NCI-H187 (cell line): ENCODE measurements at regions not wholly inside any gene's neighbourhood (a gene's known extent, or its start where the extent isn't known, plus 50 kb on each side); places are given as distances from the start of the nearest gene placed in this dataset.
"Not testable (repeated sequence)": the region's sequence is repeated elsewhere in the genome, so short reads cannot be mapped to it uniquely, and the experiment has no call there.

ENCODE experiments used
- DNase-seq, 2 experiments: peaks; one replicate each; lab custom pipeline; 2025; lab: John Stamatoyannopoulos, UW

- DNase-seq = no peak
Measured at GRCh38 chr21:15614766-15615165, 115.0 kb upstream of the USP25 start.

DNA sequence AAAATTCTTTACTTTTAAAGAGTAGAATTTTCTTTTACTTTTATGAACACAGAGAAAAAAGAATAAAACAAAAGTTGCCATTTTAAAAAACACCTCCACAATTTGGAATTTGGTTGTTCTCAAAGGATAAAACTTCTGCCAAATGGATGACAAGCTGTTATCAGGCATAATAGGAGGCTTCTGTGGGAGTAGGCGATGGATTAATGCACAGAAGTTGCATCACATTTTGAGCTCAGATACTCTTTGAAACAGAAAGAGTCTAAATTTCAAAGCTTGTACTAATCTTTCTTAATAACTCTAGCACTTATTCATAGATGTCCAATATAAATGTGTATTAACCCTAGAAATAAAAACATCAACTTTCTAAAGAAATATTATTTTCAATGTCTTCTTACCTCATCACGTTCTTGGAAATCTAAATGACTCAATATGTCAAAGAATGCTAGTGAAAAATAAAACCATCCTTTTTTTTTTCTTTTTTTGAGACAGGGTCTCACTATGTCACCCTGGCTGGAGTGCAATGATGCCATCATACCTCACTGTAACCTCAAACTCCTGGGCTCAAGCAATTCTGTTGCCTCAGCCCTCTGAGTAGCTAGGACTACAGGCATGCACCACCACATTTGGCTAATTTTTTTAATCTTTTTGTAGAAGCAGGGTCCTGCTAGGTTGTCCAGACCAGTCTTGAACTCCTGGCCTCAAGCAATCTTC is 112.8 kb upstream of the USP25 start:
- no peak for DNase-seq

DNA sequence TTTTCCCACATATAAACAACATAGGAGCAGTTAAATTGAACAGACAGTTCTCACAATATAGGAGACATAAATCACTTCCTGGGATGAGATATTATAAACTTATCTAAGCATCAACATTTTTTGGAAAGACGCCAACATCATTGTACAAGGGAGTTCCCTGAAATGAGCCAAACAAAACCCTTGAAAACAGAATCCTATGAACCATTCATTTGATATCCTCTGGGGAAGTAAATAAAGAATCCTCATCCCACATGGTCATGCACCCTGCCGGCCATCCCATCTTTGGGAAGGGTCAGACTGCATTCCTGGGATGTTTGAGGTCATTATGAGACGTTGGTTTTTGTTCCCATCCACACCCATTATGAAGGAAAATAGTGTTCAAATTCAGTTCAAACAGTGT is 111.8 kb upstream of the USP25 start:
- DNase-seq = no peak

- no peak for DNase-seq
Measured at GRCh38 chr21:15620892-15621291, 108.9 kb upstream of the USP25 start.

DNA sequence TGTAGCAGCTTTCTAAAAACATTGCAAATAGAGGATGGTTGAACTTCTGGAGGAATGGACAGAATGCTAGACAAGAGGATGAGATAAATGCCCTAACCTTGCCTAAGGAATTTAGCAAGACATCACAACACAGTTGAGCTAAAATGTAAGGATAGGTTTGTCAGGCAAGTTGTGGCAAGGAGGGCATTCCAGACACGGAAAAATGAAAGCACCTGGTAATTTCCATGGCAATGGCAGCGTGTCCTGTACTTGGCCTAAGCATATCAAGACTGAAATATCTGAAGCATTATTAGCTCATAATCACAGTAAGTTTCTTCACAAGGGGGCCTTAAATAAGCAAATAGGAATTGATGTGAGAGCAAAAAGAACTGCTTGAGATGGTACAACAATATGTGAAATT is 105.1 kb upstream of the USP25 start:
- DNase-seq = no peak

DNA sequence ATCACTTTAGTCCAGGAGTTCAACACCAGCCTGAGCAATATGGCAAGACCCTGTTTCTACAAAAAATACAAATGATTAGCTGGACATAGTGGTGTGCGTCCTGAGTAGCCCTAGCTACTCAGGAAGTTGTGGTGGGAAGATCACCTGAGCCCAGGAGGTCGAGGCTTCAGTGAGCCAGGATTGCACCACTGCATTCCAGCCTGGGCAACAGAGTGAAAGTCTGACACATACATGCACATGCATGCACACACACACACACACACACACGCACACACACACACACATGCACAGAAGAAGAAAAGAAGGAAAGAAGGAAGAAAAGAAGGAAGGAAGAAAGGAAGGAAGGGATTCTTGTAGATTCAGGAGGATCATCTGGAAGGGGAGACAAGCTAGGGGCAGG is 104.4 kb upstream of the USP25 start:
- DNase-seq = no peak

- no peak for DNase-seq
Measured at GRCh38 chr21:15626031-15626430, 103.8 kb upstream of the USP25 start.

DNA sequence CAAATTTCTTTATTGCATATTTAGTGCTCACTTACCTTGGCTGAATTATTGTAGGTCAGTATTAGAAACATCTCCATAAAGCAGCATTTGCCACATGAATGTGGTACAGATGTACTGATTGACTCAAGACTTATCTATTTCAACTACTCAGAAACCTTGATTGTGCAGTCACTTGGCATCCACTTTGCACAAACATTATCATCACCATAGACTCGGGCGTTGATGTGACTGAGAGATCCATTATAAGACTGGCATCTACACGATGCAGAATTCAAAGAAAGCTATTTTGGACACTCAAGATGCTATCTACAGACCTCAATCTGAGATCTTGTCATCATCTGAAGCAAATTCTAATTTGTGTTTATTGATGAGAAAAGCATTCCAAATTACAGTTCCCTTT is 102.8 kb upstream of the USP25 start:
- DNase-seq = no peak

GRCh38 chr21:15627823-15628222 is 102.0 kb upstream of the USP25 start:
- DNase-seq = no peak

DNA sequence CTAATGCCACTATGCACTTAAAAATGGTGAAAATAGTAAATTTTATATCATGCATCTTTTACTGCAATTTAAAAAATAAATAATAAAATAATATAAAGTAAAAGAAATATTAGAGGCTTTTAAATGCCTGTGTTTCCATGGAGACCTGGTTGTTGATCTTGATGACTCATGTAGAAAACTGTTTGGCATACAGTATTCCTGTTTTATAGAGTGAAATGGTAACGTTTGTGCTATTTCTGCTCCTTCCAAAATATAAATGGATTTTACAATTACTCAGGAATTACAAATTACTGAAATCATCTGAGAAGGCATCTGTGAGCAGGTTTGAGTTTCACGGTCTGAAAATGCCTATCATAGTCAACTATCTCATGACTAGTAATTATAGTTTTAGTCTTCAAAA is 98.4 kb upstream of the USP25 start:
- no peak for DNase-seq

DNA sequence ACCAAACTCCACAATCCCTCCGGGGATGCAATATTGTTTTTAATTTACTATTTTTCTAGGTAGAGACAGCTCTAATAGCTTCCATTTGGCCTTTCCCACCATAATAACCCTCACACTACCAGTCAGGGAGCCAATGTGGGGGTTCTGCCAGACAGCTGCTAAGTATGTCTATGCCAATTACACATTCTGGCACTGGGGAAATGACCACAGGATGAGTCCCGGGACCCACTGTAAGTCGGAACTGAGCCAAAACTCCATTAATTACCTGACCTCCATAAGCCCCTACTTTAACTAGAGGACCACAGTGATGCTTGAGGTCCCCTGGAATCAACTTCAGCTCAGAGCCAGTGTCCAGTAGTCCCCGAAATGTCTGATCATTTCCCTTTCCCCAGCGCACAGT is 95.2 kb upstream of the USP25 start:
- not testable (repeated sequence) for DNase-seq

DNA sequence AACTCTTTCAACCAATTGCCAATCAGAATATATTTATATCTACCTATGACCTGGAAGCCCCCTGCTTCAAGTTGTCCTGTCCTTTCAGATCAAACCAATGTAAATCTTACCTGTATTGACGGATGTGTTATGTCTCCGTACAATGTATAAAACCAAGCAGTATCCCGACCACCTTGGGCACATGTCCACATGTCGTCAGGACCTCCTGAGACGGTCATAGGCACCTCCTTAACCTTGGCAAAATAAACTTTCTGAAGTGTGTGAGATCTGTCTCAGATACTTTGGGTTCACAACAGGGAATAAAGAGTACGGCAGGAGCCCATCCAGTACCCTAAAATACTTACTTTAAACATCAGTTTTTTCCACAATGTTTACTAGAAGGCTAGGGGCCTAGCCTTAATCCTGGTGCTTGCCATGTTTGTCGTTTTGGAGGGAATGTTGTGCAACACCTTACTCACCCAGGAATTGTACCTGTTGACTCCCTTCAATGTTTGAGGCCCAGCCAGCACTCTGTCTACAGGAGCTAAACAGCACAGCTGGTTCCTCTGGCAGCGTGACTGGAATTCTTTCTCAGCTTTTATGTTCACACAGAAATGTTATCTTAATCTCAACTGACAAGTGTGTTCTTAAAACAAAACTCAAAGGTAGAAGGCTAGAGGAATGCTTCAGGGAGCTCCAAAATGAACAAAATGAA is 90.8 kb upstream of the USP25 start:
- DNase-seq = no peak

DNA sequence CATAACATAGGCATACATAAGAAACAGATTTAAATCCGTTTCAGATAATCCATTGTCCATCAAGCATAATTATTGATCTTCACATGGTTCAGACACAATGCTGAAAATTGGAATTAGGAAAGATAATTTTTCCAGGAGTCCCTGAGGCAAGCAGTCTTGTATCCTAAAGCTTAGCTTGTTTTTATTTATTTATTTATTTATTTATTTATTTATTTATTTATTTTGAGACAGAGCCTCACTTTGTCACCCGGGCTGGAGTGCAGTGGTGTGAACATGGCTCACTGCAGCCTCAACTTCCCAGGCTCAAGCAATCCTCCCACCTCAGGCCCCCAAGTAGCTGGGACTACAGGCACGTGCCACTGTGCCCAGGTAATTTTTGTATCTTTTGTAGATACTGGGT is 89.7 kb upstream of the USP25 start:
- not testable (repeated sequence) for DNase-seq

DNA sequence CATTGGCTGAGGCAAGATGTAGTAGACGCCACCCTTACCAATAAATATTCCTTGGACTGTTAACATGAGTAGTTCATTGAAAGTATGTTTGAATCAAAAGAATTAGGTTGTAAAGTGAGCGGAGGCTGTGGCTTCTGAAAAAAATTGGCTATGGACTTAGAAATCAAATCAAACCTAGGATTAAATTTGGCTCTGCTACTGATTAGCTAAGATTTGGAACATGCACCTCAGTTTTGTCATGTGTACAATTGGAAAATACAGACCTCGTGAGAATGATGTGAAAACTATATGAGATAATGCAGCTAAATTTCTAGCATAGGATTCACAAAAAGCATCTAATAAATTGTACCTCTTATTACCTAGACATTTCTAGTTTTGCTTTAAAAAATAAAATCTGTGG is 85.3 kb upstream of the USP25 start:
- no peak for DNase-seq

- no peak for DNase-seq
Measured at GRCh38 chr21:15645830-15646229, 84.0 kb upstream of the USP25 start.

GRCh38 chr21:15650735-15651134 is 79.0 kb upstream of the USP25 start:
- no peak for DNase-seq

DNA sequence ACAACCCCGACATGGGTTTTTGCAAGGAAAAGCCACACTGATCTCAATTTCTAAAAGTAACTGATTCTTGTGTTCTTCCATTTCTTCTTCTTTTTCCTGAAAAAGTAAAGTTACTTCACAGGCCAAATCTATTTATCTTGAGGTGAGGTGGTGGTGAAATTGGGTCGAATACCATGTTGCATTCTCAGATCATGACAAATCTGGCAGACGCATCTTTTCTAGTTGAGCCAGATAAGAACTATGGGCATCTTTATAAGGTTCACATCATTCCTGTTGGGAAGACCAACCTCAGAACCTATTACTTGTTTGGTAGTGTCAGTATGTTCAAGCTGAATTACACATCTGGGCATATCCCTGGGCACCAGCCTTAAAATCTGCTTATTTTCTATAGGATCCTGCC is 78.6 kb upstream of the USP25 start:
- DNase-seq = no peak

- DNase-seq = no peak
Measured at GRCh38 chr21:15653710-15654109, 76.1 kb upstream of the USP25 start.

DNA sequence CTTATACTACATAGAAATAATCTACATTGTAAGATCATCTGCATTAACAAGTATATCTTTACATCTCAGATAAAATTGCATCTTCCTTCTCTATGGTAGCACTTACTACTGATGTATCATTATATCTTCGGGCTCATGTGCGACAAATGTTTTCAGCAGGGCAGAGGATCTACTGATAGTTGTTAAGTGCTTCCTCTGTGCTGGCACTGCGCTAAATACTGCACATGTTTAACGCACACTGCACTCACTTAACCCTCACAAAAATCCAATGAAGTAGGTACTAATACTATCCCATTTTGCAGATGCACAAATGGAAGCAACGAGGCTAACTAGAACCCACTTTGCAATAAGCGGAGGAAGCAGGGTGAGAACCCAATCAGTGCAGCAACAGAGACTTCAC is 75.6 kb upstream of the USP25 start:
- DNase-seq = no peak

- DNase-seq = no peak
Measured at GRCh38 chr21:15659753-15660422, 69.9 kb upstream of the USP25 start.

DNA sequence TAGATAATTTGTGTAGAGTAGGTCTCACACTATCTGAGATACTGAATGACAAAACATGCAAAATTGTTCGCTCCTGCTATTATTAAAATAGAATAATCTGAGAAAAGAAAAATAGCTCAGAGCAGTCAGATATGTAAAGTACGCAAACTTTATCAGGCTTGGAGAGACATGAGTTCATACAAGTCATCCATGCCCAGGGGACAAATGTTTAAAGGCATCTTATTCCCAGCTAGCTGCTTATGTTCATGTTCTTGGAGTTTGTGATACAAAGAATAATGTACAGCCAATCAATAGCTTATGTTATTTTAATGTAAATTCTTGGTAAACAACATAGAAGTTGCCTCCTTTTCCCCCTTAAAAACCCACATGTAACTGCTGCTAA is 69.4 kb upstream of the USP25 start:
- no peak for DNase-seq

DNA sequence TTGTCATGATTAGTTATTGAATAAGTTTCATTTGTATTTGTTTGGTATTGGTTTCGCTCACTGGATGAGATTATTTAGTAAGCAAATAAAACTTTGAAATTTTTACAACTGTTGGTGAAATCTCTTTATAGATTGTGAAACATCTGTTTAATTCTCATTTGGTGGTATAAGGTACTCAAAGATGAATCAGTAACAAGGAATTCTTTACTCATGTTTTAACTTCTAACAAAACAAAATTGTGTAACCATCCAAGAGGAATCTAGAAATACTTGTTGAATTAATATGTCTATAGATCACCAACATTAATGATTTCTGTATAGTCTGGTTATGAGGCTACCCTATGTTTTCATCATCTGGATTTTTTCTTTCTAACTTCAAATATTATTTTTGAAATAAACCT is 62.8 kb upstream of the USP25 start:
- DNase-seq = no peak

- no peak for DNase-seq
Measured at GRCh38 chr21:15667819-15668218, 62.0 kb upstream of the USP25 start.
